ENCODE measurements at regions not wholly inside any gene's neighbourhood (a gene's known extent, or its start where the extent isn't known, plus 50 kb on each side); places are given as distances from the start of the nearest gene placed in this dataset.

DNA sequence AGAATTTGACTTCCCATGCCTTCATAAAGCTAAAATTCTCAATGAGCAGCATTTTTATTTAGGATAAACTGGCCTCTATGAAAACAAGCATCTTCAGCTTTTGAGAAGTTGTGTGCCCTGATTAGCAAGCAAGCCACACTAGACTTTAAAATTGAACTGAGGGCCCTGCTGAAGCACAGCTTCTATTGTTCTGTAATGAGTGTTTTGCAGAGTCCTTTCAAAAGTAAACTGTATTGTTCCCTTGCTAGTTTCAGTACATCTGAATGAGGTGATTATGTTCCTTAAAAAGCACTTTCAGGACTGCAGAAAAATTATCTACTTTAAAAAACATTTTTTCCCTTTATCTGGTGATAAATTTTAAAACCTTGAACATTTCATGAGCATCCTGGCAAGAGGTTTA, 113.3 kb upstream of the PRPS1L1 start:
- TF ChIP-seq HOXA7 (CRISPR knock-in tag; IDR thresholded peaks at IDR 0.05; ENCODE audit: borderline replicate concordance) (no peak), ZNF341 (tag by site-specific recombination; IDR thresholded peaks at IDR 0.05; ENCODE audit: low read depth) (no peak), KLF9 (tag by site-specific recombination; IDR thresholded peaks at IDR 0.05; ENCODE audit: low read depth) (no peak)
- TF ChIP-seq, protein P1, sequence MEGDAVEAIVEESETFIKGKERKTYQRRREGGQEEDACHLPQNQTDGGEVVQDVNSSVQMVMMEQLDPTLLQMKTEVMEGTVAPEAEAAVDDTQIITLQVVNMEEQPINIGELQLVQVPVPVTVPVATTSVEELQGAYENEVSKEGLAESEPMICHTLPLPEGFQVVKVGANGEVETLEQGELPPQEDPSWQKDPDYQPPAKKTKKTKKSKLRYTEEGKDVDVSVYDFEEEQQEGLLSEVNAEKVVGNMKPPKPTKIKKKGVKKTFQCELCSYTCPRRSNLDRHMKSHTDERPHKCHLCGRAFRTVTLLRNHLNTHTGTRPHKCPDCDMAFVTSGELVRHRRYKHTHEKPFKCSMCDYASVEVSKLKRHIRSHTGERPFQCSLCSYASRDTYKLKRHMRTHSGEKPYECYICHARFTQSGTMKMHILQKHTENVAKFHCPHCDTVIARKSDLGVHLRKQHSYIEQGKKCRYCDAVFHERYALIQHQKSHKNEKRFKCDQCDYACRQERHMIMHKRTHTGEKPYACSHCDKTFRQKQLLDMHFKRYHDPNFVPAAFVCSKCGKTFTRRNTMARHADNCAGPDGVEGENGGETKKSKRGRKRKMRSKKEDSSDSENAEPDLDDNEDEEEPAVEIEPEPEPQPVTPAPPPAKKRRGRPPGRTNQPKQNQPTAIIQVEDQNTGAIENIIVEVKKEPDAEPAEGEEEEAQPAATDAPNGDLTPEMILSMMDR (tag by site-specific recombination; IDR thresholded peaks at IDR 0.05): no peak
- TF ChIP-seq, protein P2, sequence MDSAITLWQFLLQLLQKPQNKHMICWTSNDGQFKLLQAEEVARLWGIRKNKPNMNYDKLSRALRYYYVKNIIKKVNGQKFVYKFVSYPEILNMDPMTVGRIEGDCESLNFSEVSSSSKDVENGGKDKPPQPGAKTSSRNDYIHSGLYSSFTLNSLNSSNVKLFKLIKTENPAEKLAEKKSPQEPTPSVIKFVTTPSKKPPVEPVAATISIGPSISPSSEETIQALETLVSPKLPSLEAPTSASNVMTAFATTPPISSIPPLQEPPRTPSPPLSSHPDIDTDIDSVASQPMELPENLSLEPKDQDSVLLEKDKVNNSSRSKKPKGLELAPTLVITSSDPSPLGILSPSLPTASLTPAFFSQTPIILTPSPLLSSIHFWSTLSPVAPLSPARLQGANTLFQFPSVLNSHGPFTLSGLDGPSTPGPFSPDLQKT (IDR thresholded peaks at IDR 0.05; ENCODE audit: borderline replicate concordance, low read depth, low read length): no peak
